Neural cell (in vitro differentiated cells): ENCODE measurements at regions not wholly inside any gene's neighbourhood (a gene's known extent, or its start where the extent isn't known, plus 50 kb on each side); places are given as distances from the start of the nearest gene placed in this dataset.

Experiments used
- CTCF ChIP-seq: fragments of 450-650 bp; IDR thresholded peaks from 2 replicates; pipeline ENCODE4 v1.5.1; 2014; ENCODE audit warnings: antibody characterized with exemption, mild to moderate bottlenecking, moderate library complexity; ENCODE audit not compliant: poor library complexity, severe bottlenecking
- EP300 ChIP-seq: fragments of 450-650 bp; conservative IDR thresholded peaks from 2 replicates; pipeline ENCODE4 v1.6.1; 2014; ENCODE audit warnings: antibody characterized with exemption, mild to moderate bottlenecking, moderate library complexity; ENCODE audit not compliant: poor library complexity, severe bottlenecking
- EZH2 ChIP-seq: fragments of 200-600, 300-800 bp; shearing (Covaris generic), sonication (generic); IDR thresholded peaks from 2 replicates; pipeline ENCODE4 v1.6.1; 2014; ENCODE audit warnings: antibody characterized with exemption, low read length, borderline replicate concordance, mild to moderate bottlenecking; ENCODE audit not compliant: insufficient read depth, poor library complexity, severe bottlenecking
- POLR2AphosphoS5 ChIP-seq: IDR thresholded peaks from 2 replicates; pipeline ENCODE4 v1.6.1; 2012
- RAD21 ChIP-seq: fragments of 450-650 bp; conservative IDR thresholded peaks from 2 replicates; pipeline ENCODE4 v1.6.1; 2014; ENCODE audit warnings: antibody characterized with exemption, mild to moderate bottlenecking, moderate library complexity
- REST ChIP-seq: IDR thresholded peaks from 2 replicates; pipeline ENCODE4 v1.6.1; 2012; ENCODE audit warnings: borderline replicate concordance
- TAF1 ChIP-seq: IDR thresholded peaks from 2 replicates; pipeline ENCODE4 v1.6.1; 2012; ENCODE audit warnings: low read depth

GRCh38 chr6:134512981-134513391 is 195.1 kb upstream of the SGK1 start:
- TF ChIP-seq CTCF (no peak), EP300 (no peak), EZH2 (no peak), REST (no peak), POLR2AphosphoS5 (no peak), TAF1 (no peak), RAD21 (no peak)
